HepG2 (cell line): ENCODE measurements at regions not wholly inside any gene's neighbourhood (a gene's known extent, or its start where the extent isn't known, plus 50 kb on each side); places are given as distances from the start of the nearest gene placed in this dataset.
"Not testable (repeated sequence)": the region's sequence is repeated elsewhere in the genome, so short reads cannot be mapped to it uniquely, and the experiment has no call there.

ENCODE experiments used
- ARID5B ChIP-seq: IDR thresholded peaks from 2 replicates; pipeline ENCODE4 v1.4.0; 2020; ENCODE audit warnings: mild to moderate bottlenecking, missing genetic modification reagents
- ATF3 ChIP-seq: sonication (generic); formaldehyde crosslinking; IDR thresholded peaks from 2 replicates; pipeline ENCODE4 v1.4.0; 2020; ENCODE audit warnings: missing genetic modification reagents
- HDAC6 ChIP-seq: fragments of 200-600 bp; sonication (generic); IDR thresholded peaks from 2 replicates; pipeline ENCODE4 v1.7.0; 2017; ENCODE audit warnings: mild to moderate bottlenecking, antibody characterized with exemption, low read length, low read depth
- HNRNPL ChIP-seq: fragments of 200-400 bp; formaldehyde crosslinking; IDR thresholded peaks from 2 replicates; pipeline ENCODE4 v1.6.1; 2017; ENCODE audit warnings: mild to moderate bottlenecking, low read depth, low read length
- HOXA7 ChIP-seq: sonication (generic); formaldehyde crosslinking; IDR thresholded peaks from 2 replicates; pipeline ENCODE4 v1.8.1; 2022; ENCODE audit warnings: mild to moderate bottlenecking, missing genetic modification reagents, moderate library complexity
- KDM1A ChIP-seq: IDR thresholded peaks from 2 replicates; pipeline ENCODE4 v1.6.1; 2016; ENCODE audit warnings: missing compliant biosample characterization
- NR2C2 ChIP-seq: sonication (generic); formaldehyde crosslinking; IDR thresholded peaks from 2 replicates; pipeline ENCODE4 v1.4.0; 2020; ENCODE audit warnings: missing genetic modification reagents, mild to moderate bottlenecking, moderate library complexity, borderline replicate concordance
- RAD21 ChIP-seq: fragments of 450-650 bp; formaldehyde crosslinking; IDR thresholded peaks from 2 replicates; pipeline ENCODE4 v1.5.0; 2020; ENCODE audit warnings: mild to moderate bottlenecking
- TGIF2 ChIP-seq: IDR thresholded peaks from 2 replicates; pipeline ENCODE4 v1.6.1; 2016; ENCODE audit warnings: control low read depth, missing compliant biosample characterization
- ZBTB33 ChIP-seq: sonication (generic); formaldehyde crosslinking; IDR thresholded peaks from 2 replicates; pipeline ENCODE4 v1.4.0; 2020; ENCODE audit warnings: missing genetic modification reagents
- ZNF7 ChIP-seq: IDR thresholded peaks from 2 replicates; pipeline ENCODE4 v1.6.1; 2016; ENCODE audit warnings: missing biosample characterization, missing genetic modification reagents
- TF ChIP-seq, protein P1 (sequence below): sonication (generic); formaldehyde crosslinking; IDR thresholded peaks from 2 replicates; pipeline ENCODE4 v1.5.0; 2020; ENCODE audit warnings: mild to moderate bottlenecking, missing genetic modification reagents, moderate library complexity
- TF ChIP-seq, protein P2 (sequence below): sonication (generic); formaldehyde crosslinking; IDR thresholded peaks from 2 replicates; pipeline ENCODE4 v1.5.1; 2020; ENCODE audit warnings: missing genetic modification reagents, mild to moderate bottlenecking, borderline replicate concordance

DNA sequence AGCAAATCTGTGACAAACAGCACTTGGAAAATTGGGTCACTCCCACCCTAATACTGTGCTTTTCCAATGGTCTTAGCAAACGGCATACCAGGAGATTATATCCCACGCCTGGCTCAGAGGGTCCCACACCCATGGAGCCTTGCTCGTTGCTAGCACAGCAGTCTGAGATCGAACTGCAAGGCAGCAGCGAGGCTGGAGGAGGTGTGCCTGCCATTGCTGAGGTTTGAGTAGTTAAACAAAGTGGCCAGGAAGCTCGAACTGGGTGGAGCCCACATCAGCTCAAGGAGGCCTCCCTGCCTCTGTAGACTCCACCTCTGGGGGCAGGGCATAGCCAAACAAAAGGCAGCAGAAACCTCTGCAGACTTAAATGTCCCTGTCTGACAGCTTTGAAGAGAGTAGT is 440.5 kb upstream of the ACTBL2 start:
- TF ChIP-seq ATF3 (CRISPR knock-in tag); RAD21 (CRISPR knock-in tag); ZNF7; ARID5B (CRISPR knock-in tag); TGIF2 (CRISPR knock-in tag); NR2C2 (CRISPR knock-in tag); HNRNPL; HOXA7 (CRISPR knock-in tag); ZBTB33 (CRISPR knock-in tag); KDM1A (CRISPR knock-in tag); HDAC6: not testable (repeated sequence)
- TF ChIP-seq, protein P1, sequence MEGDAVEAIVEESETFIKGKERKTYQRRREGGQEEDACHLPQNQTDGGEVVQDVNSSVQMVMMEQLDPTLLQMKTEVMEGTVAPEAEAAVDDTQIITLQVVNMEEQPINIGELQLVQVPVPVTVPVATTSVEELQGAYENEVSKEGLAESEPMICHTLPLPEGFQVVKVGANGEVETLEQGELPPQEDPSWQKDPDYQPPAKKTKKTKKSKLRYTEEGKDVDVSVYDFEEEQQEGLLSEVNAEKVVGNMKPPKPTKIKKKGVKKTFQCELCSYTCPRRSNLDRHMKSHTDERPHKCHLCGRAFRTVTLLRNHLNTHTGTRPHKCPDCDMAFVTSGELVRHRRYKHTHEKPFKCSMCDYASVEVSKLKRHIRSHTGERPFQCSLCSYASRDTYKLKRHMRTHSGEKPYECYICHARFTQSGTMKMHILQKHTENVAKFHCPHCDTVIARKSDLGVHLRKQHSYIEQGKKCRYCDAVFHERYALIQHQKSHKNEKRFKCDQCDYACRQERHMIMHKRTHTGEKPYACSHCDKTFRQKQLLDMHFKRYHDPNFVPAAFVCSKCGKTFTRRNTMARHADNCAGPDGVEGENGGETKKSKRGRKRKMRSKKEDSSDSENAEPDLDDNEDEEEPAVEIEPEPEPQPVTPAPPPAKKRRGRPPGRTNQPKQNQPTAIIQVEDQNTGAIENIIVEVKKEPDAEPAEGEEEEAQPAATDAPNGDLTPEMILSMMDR (CRISPR knock-in tag) = not testable (repeated sequence)
- TF ChIP-seq, protein P2, sequence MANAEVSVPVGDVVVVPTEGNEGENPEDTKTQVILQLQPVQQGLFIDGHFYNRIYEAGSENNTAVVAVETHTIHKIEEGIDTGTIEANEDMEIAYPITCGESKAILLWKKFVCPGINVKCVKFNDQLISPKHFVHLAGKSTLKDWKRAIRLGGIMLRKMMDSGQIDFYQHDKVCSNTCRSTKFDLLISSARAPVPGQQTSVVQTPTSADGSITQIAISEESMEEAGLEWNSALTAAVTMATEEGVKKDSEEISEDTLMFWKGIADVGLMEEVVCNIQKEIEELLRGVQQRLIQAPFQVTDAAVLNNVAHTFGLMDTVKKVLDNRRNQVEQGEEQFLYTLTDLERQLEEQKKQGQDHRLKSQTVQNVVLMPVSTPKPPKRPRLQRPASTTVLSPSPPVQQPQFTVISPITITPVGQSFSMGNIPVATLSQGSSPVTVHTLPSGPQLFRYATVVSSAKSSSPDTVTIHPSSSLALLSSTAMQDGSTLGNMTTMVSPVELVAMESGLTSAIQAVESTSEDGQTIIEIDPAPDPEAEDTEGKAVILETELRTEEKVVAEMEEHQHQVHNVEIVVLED (CRISPR knock-in tag) = not testable (repeated sequence)
